Stimulated activated naive CD8-positive, alpha-beta T cell treated with anti-CD3 and anti-CD28 coated beads, Interleukin-15, amount 100 ng/mL, for 72 hours (primary cell): ENCODE measurements at regions not wholly inside any gene's neighbourhood (a gene's known extent, or its start where the extent isn't known, plus 50 kb on each side); places are given as distances from the start of the nearest gene placed in this dataset.
"Not testable (repeated sequence)": the region's sequence is repeated elsewhere in the genome, so short reads cannot be mapped to it uniquely, and the experiment has no call there.

Source experiments
- ATAC-seq: fragments of 150-1000 bp; cut with Tn5 transposase; 2 replicates; pipeline ENCODE4 v1.10.0; 2021; ENCODE audit warnings: mild to moderate bottlenecking, moderate library complexity
- DNase-seq, 2 donors: peaks; one replicate each; pipeline ENCODE4 v3.0.0; 2021 to 2022
- H3K27ac Mint-ChIP-seq, 2 donors: one replicate each; pipeline ENCODE4 v1.8.0; 2022; ENCODE audit warnings: mild to moderate bottlenecking in 2 of 2, mixed read lengths in 2 of 2, moderate library complexity in 2 of 2
- H3K27me3 Mint-ChIP-seq: one replicate; pipeline ENCODE4 v1.8.0; 2022; ENCODE audit warnings: mixed read lengths
- H3K4me1 Mint-ChIP-seq: one replicate; pipeline ENCODE4 v1.8.0; 2022; ENCODE audit warnings: mild to moderate bottlenecking, mixed read lengths
- H3K4me3 Mint-ChIP-seq, 2 donors: one replicate each; pipeline ENCODE4 v1.8.0; 2022; ENCODE audit warnings: mild to moderate bottlenecking in 2 of 2, mixed read lengths in 2 of 2, moderate library complexity in 1 of 2
- H3K9me3 Mint-ChIP-seq, 2 donors: one replicate each; pipeline ENCODE4 v1.8.0; 2022; ENCODE audit warnings: mixed read lengths in 2 of 2

DNA sequence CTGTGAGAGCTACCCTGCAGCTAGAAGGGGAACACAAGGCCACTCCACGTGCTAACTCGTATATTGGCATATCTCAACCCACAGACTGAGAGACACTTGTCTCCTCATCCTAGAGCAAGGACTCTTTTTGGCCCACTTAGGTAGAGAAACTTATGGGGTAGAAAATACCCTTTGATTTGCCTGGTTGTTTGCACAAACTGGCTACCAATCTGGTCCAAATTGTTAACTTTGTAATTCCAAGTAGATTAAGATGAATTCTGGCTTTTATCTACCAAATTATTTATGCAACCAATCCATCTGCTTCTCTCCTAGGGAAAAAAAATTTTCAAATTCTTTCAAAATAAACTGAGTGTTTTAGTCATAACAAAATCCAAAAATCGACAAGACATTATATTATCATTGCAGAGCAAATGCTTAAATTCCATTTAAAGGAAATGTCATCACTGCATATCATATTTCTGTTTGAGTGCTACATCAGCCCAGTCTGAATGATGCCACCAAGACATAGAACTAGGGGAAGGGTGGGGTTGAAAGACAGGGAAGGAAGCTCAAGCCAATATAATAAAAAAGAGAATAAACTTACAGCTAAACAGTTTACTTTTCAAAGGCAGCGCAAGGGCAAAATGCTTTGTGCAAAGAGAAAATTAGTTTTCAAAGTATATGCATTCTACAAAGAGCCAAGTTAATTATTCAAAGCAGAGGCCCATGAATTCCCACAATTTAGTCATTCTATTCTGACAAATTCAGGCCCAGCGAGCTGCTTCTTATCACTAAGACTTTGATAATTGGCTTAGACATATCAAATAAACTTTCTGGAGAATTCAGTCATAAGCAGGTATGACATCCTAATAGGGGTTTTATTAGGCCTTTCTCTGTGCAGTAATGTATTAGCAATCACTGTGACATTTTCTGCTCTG is 198.0 kb downstream of the CAAP1 start:
- no peak overlapping the region for H3K4me3 Mint-ChIP-seq
- peaks cover 11 to 14% of the 10 kb centered on the region in 2 donors for H3K9me3 Mint-ChIP-seq
- no peak for ATAC-seq
- H3K27me3 Mint-ChIP-seq, result no peaks in the 10 kb centered on the region
- H3K27ac Mint-ChIP-seq, result no peak overlapping the region
- no peak for DNase-seq
- H3K4me1 Mint-ChIP-seq, result no peaks in the 10 kb centered on the region

DNA sequence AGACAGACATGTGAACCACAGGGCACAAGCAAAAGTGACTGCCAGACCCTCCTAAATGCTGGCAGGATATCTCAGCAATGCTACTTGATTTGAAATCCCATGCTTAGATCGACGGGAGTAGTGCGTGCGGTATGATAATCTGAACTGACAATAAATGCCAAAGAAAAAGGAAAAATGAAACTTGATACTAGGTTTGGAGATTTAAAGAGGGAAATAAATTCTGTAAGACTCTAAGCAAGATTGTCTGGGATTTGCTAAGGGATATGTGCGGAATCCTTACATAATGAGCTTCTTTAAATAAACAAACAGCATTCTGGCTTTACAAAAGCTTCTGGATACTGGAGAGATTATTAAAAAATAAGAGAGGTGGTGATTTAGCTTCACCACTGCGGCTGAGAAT is 203.6 kb downstream of the CAAP1 start:
- Mint-ChIP-seq H3K4me1 (no peaks in the 10 kb centered on the region), H3K27me3 (peaks cover 16% of the 10 kb centered on the region), H3K9me3 (no peaks in the 10 kb centered on the region), H3K27ac (no peak overlapping the region), H3K4me3 (no peak overlapping the region)
- ATAC-seq, result no peak
- no peak for DNase-seq

DNA sequence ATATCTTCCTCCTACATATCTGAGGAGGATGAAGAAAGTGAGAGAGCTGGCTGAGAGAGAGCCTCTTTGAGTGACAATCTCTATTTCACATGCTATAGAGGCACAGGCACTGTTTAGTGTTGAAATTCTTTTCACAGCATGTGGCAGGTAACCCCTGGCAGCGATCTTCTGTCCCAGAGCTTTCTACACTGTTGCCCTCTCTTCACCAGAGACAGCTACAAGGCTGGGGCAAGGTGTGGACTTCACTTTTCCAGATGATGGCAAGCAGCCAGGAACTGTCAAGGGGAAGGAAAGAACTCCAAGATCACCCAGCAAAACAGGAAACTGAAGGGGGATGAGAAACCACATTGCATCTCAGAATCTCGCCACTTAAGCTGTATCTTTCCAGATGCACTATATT is 205.2 kb downstream of the CAAP1 start:
- ATAC-seq (no peak), DNase-seq (no peak)
- no peak overlapping the region for H3K4me3 Mint-ChIP-seq
- H3K9me3 Mint-ChIP-seq, result no peaks in the 10 kb centered on the region
- no peaks in the 10 kb centered on the region for H3K4me1 Mint-ChIP-seq
- peaks cover 16% of the 10 kb centered on the region for H3K27me3 Mint-ChIP-seq
- H3K27ac Mint-ChIP-seq, result no peak overlapping the region

DNA sequence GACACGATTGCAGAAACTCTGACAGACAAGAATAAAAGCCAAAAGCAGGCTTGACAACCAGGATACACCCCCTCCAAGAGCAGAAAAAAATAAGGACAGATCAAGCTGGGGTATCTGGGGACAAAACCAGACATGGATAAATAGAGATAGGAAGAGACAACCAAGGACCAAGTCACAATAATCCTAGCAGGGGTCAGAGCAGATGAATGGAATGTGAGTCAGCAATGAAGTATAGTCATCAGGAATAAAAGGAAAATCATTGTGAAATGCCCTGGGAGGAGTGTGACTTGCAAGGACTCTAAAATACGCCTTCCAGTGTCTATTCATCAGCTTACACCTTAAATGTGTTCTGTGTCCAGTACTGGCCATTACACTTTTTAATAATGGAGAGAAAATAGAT is 206.8 kb downstream of the CAAP1 start:
- Mint-ChIP-seq H3K9me3 (no peaks in the 10 kb centered on the region), H3K27me3 (peaks cover 16% of the 10 kb centered on the region), H3K4me1 (no peaks in the 10 kb centered on the region), H3K27ac (no peak overlapping the region), H3K4me3 (no peak overlapping the region)
- DNase-seq (no peak), ATAC-seq (no peak)

DNA sequence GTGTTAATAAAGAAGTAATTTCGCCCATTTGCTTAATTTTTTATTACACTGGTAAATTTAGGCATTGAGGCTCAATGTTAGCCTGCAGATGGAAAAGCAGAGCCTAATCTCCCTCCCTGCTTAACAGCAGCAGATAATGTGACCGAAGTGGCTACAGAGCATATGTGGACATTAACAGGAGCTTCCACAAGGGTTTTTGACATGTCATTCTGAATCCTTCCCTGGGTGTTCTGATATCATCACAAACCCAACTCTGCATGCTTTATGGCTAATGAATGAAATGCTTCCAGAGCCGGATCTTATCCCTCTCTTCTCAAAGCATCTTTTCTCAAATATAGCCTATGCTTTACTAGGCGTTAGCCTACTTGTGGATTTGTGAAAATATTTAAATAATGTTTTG is 208.6 kb downstream of the CAAP1 start:
- H3K4me3 Mint-ChIP-seq, result no peak overlapping the region
- DNase-seq (no peak), ATAC-seq (no peak)
- H3K27me3 Mint-ChIP-seq, result peaks cover 14% of the 10 kb centered on the region
- H3K9me3 Mint-ChIP-seq, result no peaks in the 10 kb centered on the region
- H3K27ac Mint-ChIP-seq, result no peak overlapping the region
- H3K4me1 Mint-ChIP-seq, result no peaks in the 10 kb centered on the region

DNA sequence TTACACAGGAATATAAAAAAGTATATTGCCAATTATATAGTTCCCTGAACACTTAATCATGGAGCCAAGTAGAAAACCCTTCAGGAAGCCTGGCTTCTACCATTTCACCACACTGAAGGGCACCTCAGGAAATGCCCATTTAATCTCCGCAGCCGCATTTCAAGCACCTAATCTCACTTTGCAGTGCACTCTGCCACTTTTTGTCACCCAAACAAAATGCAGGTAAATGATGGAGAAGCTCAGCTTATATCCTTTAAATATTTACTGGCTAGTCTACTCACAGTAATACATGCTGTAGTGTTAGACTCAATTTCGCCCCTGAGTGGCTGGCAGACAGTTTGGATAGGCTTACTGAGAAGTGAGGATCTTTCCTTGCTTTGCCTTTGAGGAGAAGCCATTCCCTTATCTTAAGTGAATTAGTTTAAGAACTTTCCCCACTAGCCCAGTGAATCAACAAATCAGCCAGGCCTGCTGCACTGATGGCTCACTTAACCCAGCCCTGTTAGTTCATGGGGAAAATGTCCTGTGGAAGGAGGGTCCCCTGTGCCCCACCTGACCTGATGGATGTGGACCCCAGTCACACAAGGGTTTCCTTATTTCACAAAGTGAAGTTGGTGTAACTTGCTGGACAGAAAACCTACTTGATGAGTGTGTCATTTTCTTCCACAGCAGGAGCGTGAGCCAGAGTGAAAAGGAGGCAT is 209.7 kb downstream of the CAAP1 start:
- DNase-seq, result no peak
- Mint-ChIP-seq H3K4me3 (no peak overlapping the region), H3K27ac (no peak overlapping the region), H3K4me1 (no peaks in the 10 kb centered on the region), H3K27me3 (peaks cover 10% of the 10 kb centered on the region), H3K9me3 (no peaks in the 10 kb centered on the region)
- ATAC-seq, result no peak

DNA sequence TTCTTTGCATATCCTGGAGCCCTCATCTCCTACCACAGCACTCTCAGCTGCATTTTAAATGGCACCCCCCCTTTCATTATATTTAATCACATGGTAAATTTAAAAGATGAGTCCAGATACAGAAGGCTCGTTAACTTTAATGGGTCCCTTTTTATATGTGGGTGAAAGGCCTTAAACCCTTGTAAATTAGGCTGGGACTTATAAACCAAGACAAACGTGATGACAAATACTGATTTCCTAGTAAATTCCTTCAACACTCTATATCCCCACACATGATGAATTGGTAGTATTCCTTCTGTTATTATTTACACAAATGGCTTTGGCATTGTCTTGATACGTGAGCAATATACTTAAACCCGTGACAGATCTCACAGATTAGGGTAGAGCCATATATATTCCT is 210.6 kb downstream of the CAAP1 start:
- no peaks in the 10 kb centered on the region for H3K4me1 Mint-ChIP-seq
- H3K9me3 Mint-ChIP-seq, result no peaks in the 10 kb centered on the region
- DNase-seq, result no peak
- H3K4me3 Mint-ChIP-seq, result no peak overlapping the region
- no peak for ATAC-seq
- H3K27me3 Mint-ChIP-seq, result peaks cover 10% of the 10 kb centered on the region
- no peak overlapping the region for H3K27ac Mint-ChIP-seq

DNA sequence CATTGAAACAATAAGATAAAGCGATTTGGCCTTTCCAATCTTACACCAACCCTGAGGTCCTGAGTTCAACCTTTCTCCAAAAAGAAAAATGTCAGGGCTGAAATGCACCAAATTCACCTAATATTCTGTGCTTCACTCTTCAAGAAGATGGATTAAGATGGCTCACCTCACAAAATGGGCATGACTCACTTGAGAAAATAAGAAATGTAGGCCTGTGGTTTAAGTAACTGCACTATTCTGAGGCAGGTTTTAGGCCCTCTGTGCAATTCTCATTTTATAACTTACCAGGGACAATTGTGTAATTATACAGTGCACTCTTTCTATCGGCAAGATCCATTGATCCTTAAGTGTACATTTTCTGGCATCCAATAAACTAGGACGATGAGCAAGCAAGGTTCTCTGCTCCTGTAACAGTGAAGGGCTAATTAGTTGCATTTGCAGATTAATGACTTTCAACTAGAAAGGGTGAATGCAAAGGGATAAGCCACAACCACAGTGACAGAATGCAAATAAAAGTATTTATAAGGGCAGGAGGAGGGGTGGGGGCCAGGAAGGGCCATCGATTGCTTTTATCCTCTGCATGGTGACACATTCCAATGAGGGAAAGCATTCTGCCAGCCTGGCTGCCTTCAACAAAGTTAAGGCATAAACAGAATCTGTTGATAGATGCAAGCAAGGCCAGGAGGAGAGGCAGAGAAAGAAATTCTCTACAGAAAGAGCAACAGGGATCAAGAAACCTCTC is 214.5 kb downstream of the CAAP1 start:
- Mint-ChIP-seq H3K27me3 (no peaks in the 10 kb centered on the region), H3K4me3 (no peak overlapping the region), H3K27ac (no peak overlapping the region), H3K9me3 (no peaks in the 10 kb centered on the region), H3K4me1 (no peaks in the 10 kb centered on the region)
- ATAC-seq (no peak), DNase-seq (no peak)

DNA sequence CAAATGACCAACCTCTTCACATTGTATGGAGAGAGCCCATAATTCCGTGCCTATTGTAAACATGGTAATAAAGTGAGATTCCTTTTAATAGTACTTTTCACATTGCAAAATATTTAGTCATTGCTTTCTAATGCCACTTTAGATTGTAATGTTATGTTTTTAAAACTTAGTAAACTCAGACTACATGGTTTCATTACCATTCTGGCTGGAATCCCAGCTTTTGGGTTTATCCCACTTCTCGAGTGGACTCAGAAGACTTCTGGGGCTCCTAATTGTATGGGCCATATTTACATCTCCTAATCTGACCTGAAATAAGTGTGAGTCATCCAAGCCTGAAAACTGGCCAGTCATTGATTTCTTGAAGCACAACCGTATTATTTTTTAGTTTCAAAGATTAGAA is 217.6 kb downstream of the CAAP1 start:
- DNase-seq (no peak), ATAC-seq (no peak)
- Mint-ChIP-seq H3K4me3 (no peak overlapping the region), H3K4me1 (no peaks in the 10 kb centered on the region), H3K27ac (no peak overlapping the region), H3K9me3 (no peaks in the 10 kb centered on the region), H3K27me3 (no peaks in the 10 kb centered on the region)

DNA sequence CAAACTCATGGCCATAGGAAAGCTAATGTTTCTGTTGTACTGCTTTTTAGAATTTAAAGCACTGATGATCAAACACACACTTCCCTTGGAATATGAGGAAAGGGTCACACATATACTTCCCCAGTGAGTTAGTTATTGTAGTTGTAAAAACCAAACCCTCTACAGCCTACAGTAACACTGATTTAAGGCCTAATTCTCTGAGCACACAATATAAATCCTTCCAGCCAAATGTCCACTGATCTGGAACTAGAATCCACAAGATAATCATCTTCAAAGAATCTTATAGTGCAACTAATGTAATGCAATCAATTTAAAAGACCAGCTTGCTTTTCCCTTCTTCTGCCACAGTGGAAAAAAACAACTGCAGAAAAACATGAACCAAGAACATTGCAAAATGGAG is 219.3 kb downstream of the CAAP1 start:
- Mint-ChIP-seq H3K9me3 (no peaks in the 10 kb centered on the region), H3K27ac (no peak overlapping the region), H3K4me3 (no peak overlapping the region), H3K27me3 (no peaks in the 10 kb centered on the region), H3K4me1 (no peaks in the 10 kb centered on the region)
- DNase-seq (no peak), ATAC-seq (no peak)

DNA sequence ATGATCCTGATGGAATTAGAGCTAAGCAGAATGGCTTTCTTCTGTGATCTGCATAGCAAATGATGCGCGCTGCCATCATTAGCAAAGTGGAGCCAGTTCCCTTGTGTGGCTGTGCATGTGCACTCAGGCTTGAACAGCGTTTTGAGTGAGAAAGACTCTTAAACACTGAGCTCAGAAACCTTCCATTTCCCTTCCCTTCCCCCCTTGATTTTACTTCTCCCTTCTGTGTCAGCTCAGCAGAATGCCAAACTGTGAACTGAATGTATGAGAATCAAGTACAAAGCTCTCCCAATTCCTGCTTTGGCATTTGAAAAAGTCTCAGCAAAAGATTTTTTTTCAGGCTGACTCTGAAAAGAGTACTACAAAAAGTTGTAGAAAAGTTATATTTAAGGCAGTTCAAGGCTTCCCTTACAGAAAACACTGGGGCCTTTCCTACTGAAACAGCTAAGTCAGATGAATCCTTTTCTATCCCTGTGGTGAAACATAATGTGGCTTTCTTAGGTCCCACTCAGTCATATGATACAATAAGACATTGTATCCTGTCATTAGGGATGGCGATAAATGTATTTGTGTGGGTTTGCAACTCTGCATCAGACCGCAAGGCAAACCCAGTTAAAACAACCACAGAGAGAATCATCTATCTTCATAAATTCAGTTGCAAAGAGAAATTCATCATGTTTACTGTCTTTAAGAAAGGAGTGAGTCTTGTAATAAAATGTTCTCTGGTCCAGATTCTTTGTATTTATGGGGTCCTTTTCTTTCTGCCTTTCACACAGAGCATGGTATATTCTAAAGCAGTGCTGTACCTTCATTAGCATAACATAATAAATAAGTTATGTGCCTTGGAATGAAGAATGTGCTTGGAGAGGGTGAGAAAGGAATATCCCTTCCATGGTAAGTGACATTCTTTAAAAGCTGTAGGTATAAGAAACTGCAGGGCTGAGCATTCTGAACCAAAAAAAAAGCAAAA is 222.6 kb downstream of the CAAP1 start:
- H3K4me3 Mint-ChIP-seq, result no peak overlapping the region
- no peaks in the 10 kb centered on the region for H3K27me3 Mint-ChIP-seq
- ATAC-seq, result no peak
- no peak overlapping the region for H3K27ac Mint-ChIP-seq
- DNase-seq, result no peak
- no peaks in the 10 kb centered on the region for H3K9me3 Mint-ChIP-seq
- H3K4me1 Mint-ChIP-seq, result no peaks in the 10 kb centered on the region

DNA sequence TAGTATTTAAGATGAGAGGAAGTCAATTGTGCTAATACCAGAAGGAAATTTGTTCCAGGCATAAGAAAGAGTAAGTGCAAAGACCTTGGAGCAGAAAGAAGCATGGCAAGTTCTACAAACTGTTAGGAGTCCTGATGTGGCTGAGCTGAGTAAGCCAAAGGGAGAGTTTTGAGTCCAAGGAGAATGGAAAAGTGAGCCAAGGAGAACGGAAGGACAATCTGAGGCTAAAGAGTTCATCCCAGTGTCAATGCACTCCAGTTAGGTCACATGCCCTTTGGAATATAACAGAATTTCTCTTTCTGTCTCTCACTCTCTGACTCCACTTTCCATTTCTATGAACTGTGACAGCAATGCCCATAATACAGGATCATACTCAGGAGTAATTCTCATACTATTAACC is 224.7 kb downstream of the CAAP1 start:
- ATAC-seq (no peak), DNase-seq (no peak)
- H3K27me3 Mint-ChIP-seq, result no peaks in the 10 kb centered on the region
- H3K27ac Mint-ChIP-seq, result no peak overlapping the region
- H3K4me1 Mint-ChIP-seq, result no peaks in the 10 kb centered on the region
- no peak overlapping the region for H3K4me3 Mint-ChIP-seq
- H3K9me3 Mint-ChIP-seq, result no peaks in the 10 kb centered on the region

DNA sequence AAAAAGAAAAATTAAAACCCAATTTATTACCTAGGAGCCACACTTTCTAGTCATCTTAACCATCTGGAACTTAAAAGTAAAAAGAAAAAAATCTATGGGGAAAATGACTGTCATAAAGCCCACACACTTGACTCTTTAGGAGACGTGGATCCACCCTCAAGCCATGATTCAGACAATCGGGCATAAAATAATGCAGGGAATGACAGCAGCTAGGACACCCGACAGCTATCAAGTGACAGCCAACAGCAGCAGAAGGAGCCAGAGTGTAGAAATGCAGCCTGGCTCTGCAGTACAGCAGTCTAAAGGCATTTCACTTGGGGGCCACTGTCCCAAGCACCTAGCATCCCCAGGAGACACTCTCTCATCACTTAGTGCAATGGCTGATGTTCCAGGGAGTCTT is 226.9 kb downstream of the CAAP1 start:
- peaks cover 0 to under 1% of the 10 kb centered on the region in 2 donors for H3K9me3 Mint-ChIP-seq
- H3K4me1 Mint-ChIP-seq, result no peaks in the 10 kb centered on the region
- H3K4me3 Mint-ChIP-seq, result no peak overlapping the region
- no peak overlapping the region for H3K27ac Mint-ChIP-seq
- H3K27me3 Mint-ChIP-seq, result no peaks in the 10 kb centered on the region
- ATAC-seq, result no peak
- no peak for DNase-seq

DNA sequence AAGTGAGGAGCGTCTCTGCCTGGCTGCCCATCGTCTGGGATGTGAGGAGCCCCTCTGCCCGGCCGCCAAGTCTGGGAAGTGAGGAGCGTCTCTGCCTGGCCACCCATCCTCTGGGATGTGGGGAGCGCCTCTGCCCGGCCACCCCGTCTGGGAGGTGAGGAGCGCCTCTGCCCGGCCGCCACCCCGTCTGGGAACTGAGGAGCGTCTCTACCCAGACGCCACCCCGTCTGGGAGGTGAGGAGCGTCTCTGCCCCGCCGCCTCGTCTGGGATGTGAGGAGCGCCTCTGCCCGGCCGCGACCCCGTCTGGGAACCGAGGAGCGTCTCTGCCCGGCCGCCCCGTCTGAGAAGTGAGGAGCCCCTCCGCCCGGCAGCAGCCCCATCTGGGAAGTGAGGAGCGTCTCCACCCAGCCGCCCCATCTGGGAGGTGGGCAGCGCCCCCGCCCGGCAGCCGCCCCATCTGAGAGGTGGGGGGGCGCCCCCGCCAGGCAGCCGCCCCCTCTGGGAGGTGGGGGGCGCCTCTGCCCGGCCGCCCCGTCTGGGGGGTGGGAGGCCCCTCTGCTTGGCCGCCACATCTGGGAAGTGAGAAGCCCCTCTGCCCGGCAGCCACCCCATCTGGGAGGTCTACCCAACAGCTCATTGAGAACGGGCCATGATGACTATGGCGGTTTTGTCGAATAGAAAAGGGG is 228.4 kb downstream of the CAAP1 start:
- not testable (repeated sequence) for H3K4me3 Mint-ChIP-seq, H3K4me1 Mint-ChIP-seq, H3K9me3 Mint-ChIP-seq, H3K27me3 Mint-ChIP-seq, DNase-seq, H3K27ac Mint-ChIP-seq
- ATAC-seq, result peak; percentile 80

DNA sequence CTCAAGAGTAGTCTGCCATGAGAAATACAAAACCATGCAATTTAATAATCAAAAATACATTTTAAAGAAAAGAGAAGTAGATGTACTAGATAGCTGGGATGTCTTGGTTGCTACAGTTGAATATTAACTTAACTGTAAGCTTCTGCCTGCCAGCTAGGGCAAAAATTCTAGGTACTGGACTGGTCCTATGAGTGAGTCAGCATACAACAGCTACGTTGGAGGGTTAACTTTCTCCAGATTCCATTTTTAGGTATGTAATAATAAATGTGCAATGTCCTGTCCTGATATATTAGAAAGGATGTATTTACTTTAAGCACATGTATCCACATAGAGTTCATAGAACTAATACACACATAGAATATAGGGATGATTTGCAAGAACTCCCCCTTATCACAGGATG is 230.1 kb downstream of the CAAP1 start:
- H3K4me3 Mint-ChIP-seq, result no peak overlapping the region
- DNase-seq (no peak), ATAC-seq (no peak)
- H3K9me3 Mint-ChIP-seq, result peaks cover 0 to 6% of the 10 kb centered on the region in 2 donors
- H3K4me1 Mint-ChIP-seq, result no peaks in the 10 kb centered on the region
- H3K27me3 Mint-ChIP-seq, result no peaks in the 10 kb centered on the region
- no peak overlapping the region for H3K27ac Mint-ChIP-seq
